ENCODE measurements at regions not wholly inside any gene's neighbourhood (a gene's known extent, or its start where the extent isn't known, plus 50 kb on each side); places are given as distances from the start of the nearest gene placed in this dataset.
"Not testable (repeated sequence)": the region's sequence is repeated elsewhere in the genome, so short reads cannot be mapped to it uniquely, and the experiment has no call there.

GRCh38 chr1:38488162-38488898, 371.2 kb downstream of the RRAGC start:
- 91% methylated on average over 6 of the region's 6 CpGs for WGBS
- TF ChIP-seq POLR2A (IDR thresholded peaks at IDR 0.05; ENCODE audit: low read depth) (no peak), CTCF (IDR thresholded peaks at IDR 0.05) (no peak), POLR2AphosphoS5 (IDR thresholded peaks at IDR 0.05) (no peak), EP300 (IDR thresholded peaks at IDR 0.05) (no peak)
- no peak overlapping the region for H3K4me3 ChIP-seq

GRCh38 chr1:38487396-38487795, 372.2 kb downstream of the RRAGC start:
- no peaks in the 10 kb centered on the region for H3K36me3 ChIP-seq
- H3K9me3 ChIP-seq: no peaks in the 10 kb centered on the region
- no peaks in the 10 kb centered on the region for H3K4me1 ChIP-seq
- 82% methylated on average over 16 of the region's 16 CpGs for WGBS
- no peak overlapping the region for H3K4me3 ChIP-seq
- intact Hi-C loops (cut with DNase I): no loop called here
- H3K27ac ChIP-seq (replicated peaks in 1 of 4): no peak overlapping the region
- DNase-seq (ENCODE audit: extremely low spot score): no peak
- TF ChIP-seq POLR2AphosphoS5 (IDR thresholded peaks at IDR 0.05): no peak
- TF ChIP-seq CTCF (IDR thresholded peaks at IDR 0.05): no peak
- no peak for TF ChIP-seq POLR2A (IDR thresholded peaks at IDR 0.05; ENCODE audit: low read depth)
- no peak for TF ChIP-seq EP300 (IDR thresholded peaks at IDR 0.05)
- H3K27me3 ChIP-seq: peaks cover 0 to 53% (median 0%) of the 10 kb centered on the region in 4 donors

More at GRCh38 chr1:38488162-38488898, 371.2 kb downstream of the RRAGC start:
- intact Hi-C loops (cut with DNase I): no loop called here
- Histone ChIP-seq H3K27me3 (peaks cover 0 to 52% (median 0%) of the 10 kb centered on the region in 4 donors), H3K27ac (replicated peaks in 1 of 4) (no peak overlapping the region), H3K4me1 (no peaks in the 10 kb centered on the region), H3K9me3 (no peaks in the 10 kb centered on the region), H3K36me3 (no peaks in the 10 kb centered on the region)
- DNase-seq (ENCODE audit: extremely low spot score): no peak

GRCh38 chr1:38486085-38486484, 373.5 kb downstream of the RRAGC start:
- Histone ChIP-seq H3K27me3 (peaks cover 0 to 60% (median 0%) of the 10 kb centered on the region in 4 donors), H3K4me3 (no peak overlapping the region), H3K9me3 (no peaks in the 10 kb centered on the region), H3K4me1 (no peaks in the 10 kb centered on the region), H3K27ac (replicated peaks in 1 of 4) (no peak overlapping the region), H3K36me3 (no peaks in the 10 kb centered on the region)
- WGBS: 54% methylated on average over 5 of the region's 5 CpGs
- DNase-seq (ENCODE audit: extremely low spot score): no peak
- TF ChIP-seq CTCF (IDR thresholded peaks at IDR 0.05) (no peak), POLR2A (IDR thresholded peaks at IDR 0.05; ENCODE audit: low read depth) (no peak)
- intact Hi-C loops (cut with DNase I): no loop called here

- intact Hi-C loops (cut with DNase I): no loop called here
- no peak overlapping the region for H3K4me3 ChIP-seq
- no peak for DNase-seq (ENCODE audit: extremely low spot score)
- WGBS: 67% methylated on average over 11 of the region's 11 CpGs
- peaks cover 0 to 59% (median 0%) of the 10 kb centered on the region in 4 donors for H3K27me3 ChIP-seq
- no peaks in the 10 kb centered on the region for H3K36me3 ChIP-seq
- TF ChIP-seq CTCF (IDR thresholded peaks at IDR 0.05) (no peak), POLR2AphosphoS5 (IDR thresholded peaks at IDR 0.05) (no peak), EP300 (IDR thresholded peaks at IDR 0.05) (no peak), POLR2A (IDR thresholded peaks at IDR 0.05; ENCODE audit: low read depth) (no peak)
- no peaks in the 10 kb centered on the region for H3K4me1 ChIP-seq
- H3K27ac ChIP-seq (replicated peaks in 1 of 4): no peak overlapping the region
- no peaks in the 10 kb centered on the region for H3K9me3 ChIP-seq
Measured at GRCh38 chr1:38481871-38482826, 377.4 kb downstream of the RRAGC start.

- H3K4me3 ChIP-seq; intact Hi-C loops (cut with DNase I); H3K36me3 ChIP-seq; DNase-seq (ENCODE audit: extremely low spot score); H3K27ac ChIP-seq (replicated peaks in 1 of 4); H3K9me3 ChIP-seq: not testable (repeated sequence)
- 77% methylated on average over 2 of the region's 2 CpGs for WGBS
- H3K4me1 ChIP-seq: peaks cover 4 to 13% (median 8%) of the 10 kb centered on the region in 4 donors
- peaks cover 0 to 63% (median 10%) of the 10 kb centered on the region in 4 donors for H3K27me3 ChIP-seq
Measured at GRCh38 chr1:38479662-38480061, 379.9 kb downstream of the RRAGC start.
